KBM-7 (cell line): ENCODE measurements at regions not wholly inside any gene's neighbourhood (a gene's known extent, or its start where the extent isn't known, plus 50 kb on each side); places are given as distances from the start of the nearest gene placed in this dataset.
"Not testable (repeated sequence)": the region's sequence is repeated elsewhere in the genome, so short reads cannot be mapped to it uniquely, and the experiment has no call there.

Source experiments
- DNase-seq: peaks from one replicate; pipeline ENCODE4 v3.0.0-alpha.2; 2015
- in situ Hi-C: fragments of 300-500 bp; cut with MboI; formaldehyde crosslinking; loops from 2 replicates; pipeline ENCODE4 v1.14.3; 2020; ENCODE audit warnings: low sequenced_read_pairs, low pct_unique_long_range_greater_than_20kb, mixed read lengths

GRCh38 chr9:79433703-79434102 is 138.1 kb upstream of the TLE4 start:
- in situ Hi-C loops, result no loop called here
- DNase-seq, result no peak

- DNase-seq, in situ Hi-C loops: not testable (repeated sequence)
Observed at GRCh38 chr9:79439221-79439620, 132.5 kb upstream of the TLE4 start.

- DNase-seq, result no peak
- in situ Hi-C loops, result no loop called here
Observed at GRCh38 chr9:79446523-79447307, 125.0 kb upstream of the TLE4 start.

- in situ Hi-C loops, result no loop called here
- DNase-seq, result no peak
Observed at GRCh38 chr9:79447308-79447605, 124.5 kb upstream of the TLE4 start.

- in situ Hi-C loops, result no loop called here
- DNase-seq, result no peak
Observed at GRCh38 chr9:79447762-79448161, 124.0 kb upstream of the TLE4 start.

- DNase-seq, result no peak
- in situ Hi-C loops, result no loop called here
Observed at GRCh38 chr9:79452265-79452664, 119.5 kb upstream of the TLE4 start.

GRCh38 chr9:79461712-79462111 is 110.1 kb upstream of the TLE4 start:
- in situ Hi-C loops, result no loop called here

GRCh38 chr9:79465156-79465555 is 106.6 kb upstream of the TLE4 start:
- in situ Hi-C loops, result no loop called here
- no peak for DNase-seq

More at GRCh38 chr9:79461712-79462111, 110.1 kb upstream of the TLE4 start:
- no peak for DNase-seq

- in situ Hi-C loops, result no loop called here
- no peak for DNase-seq
Observed at GRCh38 chr9:79469164-79469563, 102.6 kb upstream of the TLE4 start.

GRCh38 chr9:79470954-79471353 is 100.8 kb upstream of the TLE4 start:
- in situ Hi-C loops, result no loop called here
- no peak for DNase-seq

- DNase-seq, result no peak
- in situ Hi-C loops, result no loop called here
Observed at GRCh38 chr9:79471580-79472543, 99.9 kb upstream of the TLE4 start.

- no peak for DNase-seq
- in situ Hi-C loops, result no loop called here
Observed at GRCh38 chr9:79473704-79474103, 98.1 kb upstream of the TLE4 start.

GRCh38 chr9:79477241-79477840 is 94.4 kb upstream of the TLE4 start:
- in situ Hi-C loops, result no loop called here

GRCh38 chr9:79477955-79478771 is 93.6 kb upstream of the TLE4 start:
- DNase-seq, result peak; percentile 21
- in situ Hi-C loops, result no loop called here

More at GRCh38 chr9:79477241-79477840, 94.4 kb upstream of the TLE4 start:
- no peak for DNase-seq

GRCh38 chr9:79480639-79481038 is 91.1 kb upstream of the TLE4 start:
- in situ Hi-C loops, result no loop called here
- no peak for DNase-seq

- in situ Hi-C loops, result no loop called here
- no peak for DNase-seq
Observed at GRCh38 chr9:79481846-79482477, 89.8 kb upstream of the TLE4 start.

GRCh38 chr9:79485258-79485657 is 86.5 kb upstream of the TLE4 start:
- in situ Hi-C loops, result no loop called here
- DNase-seq, result no peak

- in situ Hi-C loops, result no loop called here
- peak; percentile 1 for DNase-seq
Observed at GRCh38 chr9:79489261-79490000, 82.3 kb upstream of the TLE4 start.
